ENCODE measurements at regions not wholly inside any gene's neighbourhood (a gene's known extent, or its start where the extent isn't known, plus 50 kb on each side); places are given as distances from the start of the nearest gene placed in this dataset.

- CTCF ChIA-PET = no interaction called here
- DNase-seq (ENCODE audit: extremely low spot score) = no peak
- TF ChIP-seq ELF4 (IDR thresholded peaks at IDR 0.05) = no peak
- no peak for TF ChIP-seq BHLHE40 (IDR thresholded peaks at IDR 0.05; ENCODE audit: borderline replicate concordance)
- TF ChIP-seq LEF1 (IDR thresholded peaks at IDR 0.05; ENCODE audit: borderline replicate concordance) = no peak
- no peak for TF ChIP-seq SUZ12 (IDR thresholded peaks at IDR 0.05)
- no peak for TF ChIP-seq FOXM1 (IDR thresholded peaks at IDR 0.05; ENCODE audit: borderline replicate concordance)
- TF ChIP-seq HDGF (IDR thresholded peaks at IDR 0.05; ENCODE audit: borderline replicate concordance) = no peak
- no peak for TF ChIP-seq ZNF384 (IDR thresholded peaks at IDR 0.05)
- no peak for TF ChIP-seq FOXA1 (IDR thresholded peaks at IDR 0.05)
- no peak for TF ChIP-seq PKNOX1 (IDR thresholded peaks at IDR 0.05)
- POLR2A ChIA-PET = no interaction called here
Measured at GRCh38 chr10:27618906-27619305, 114.8 kb downstream of the RAB18 start.

GRCh38 chr10:27619329-27619728, 115.2 kb downstream of the RAB18 start:
- ChIA-PET POLR2A (no interaction called here), CTCF (no interaction called here)
- TF ChIP-seq L3MBTL2 (conservative IDR thresholded peaks at IDR 0.05) = no peak
- no peak for DNase-seq (ENCODE audit: extremely low spot score)

GRCh38 chr10:27620430-27621397, 116.6 kb downstream of the RAB18 start:
- TF ChIP-seq FOXK2 (IDR thresholded peaks at IDR 0.05) (no peak), ZNF384 (IDR thresholded peaks at IDR 0.05) (no peak), FOXA1 (IDR thresholded peaks at IDR 0.05) (no peak), SUZ12 (IDR thresholded peaks at IDR 0.05) (no peak), PKNOX1 (IDR thresholded peaks at IDR 0.05) (no peak), ELF4 (IDR thresholded peaks at IDR 0.05) (no peak), BHLHE40 (IDR thresholded peaks at IDR 0.05; ENCODE audit: borderline replicate concordance) (no peak), NFRKB (IDR thresholded peaks at IDR 0.05) (no peak), CTBP1 (IDR thresholded peaks at IDR 0.05; ENCODE audit: borderline replicate concordance) (no peak)
- ChIA-PET POLR2A (no interaction called here), CTCF (no interaction called here)
- DNase-seq (ENCODE audit: extremely low spot score) = no peak

- no peak for TF ChIP-seq SP1 (IDR thresholded peaks at IDR 0.05)
- no peak for TF ChIP-seq LEF1 (IDR thresholded peaks at IDR 0.05; ENCODE audit: borderline replicate concordance)
- ChIA-PET CTCF (no interaction called here), POLR2A (no interaction called here)
- no peak for DNase-seq (ENCODE audit: extremely low spot score)
Measured at GRCh38 chr10:27621461-27621860, 117.4 kb downstream of the RAB18 start.

- ChIA-PET POLR2A (no interaction called here), CTCF (interaction anchor here (0.6 kb wide), 1 partner anchor 80 kb away, joined by 3 read pairs; no protein-coding TSS in a partner anchor)
- DNase-seq (ENCODE audit: extremely low spot score) = no peak
- TF ChIP-seq ARNT (IDR thresholded peaks at IDR 0.05) (no peak), FOXK2 (IDR thresholded peaks at IDR 0.05) (no peak), SUZ12 (IDR thresholded peaks at IDR 0.05) (no peak), FOXA1 (IDR thresholded peaks at IDR 0.05) (no peak), HDGF (IDR thresholded peaks at IDR 0.05; ENCODE audit: borderline replicate concordance) (no peak), L3MBTL2 (conservative IDR thresholded peaks at IDR 0.05) (no peak), BHLHE40 (IDR thresholded peaks at IDR 0.05; ENCODE audit: borderline replicate concordance) (no peak), PKNOX1 (IDR thresholded peaks at IDR 0.05) (no peak), NFRKB (IDR thresholded peaks at IDR 0.05) (no peak), ZNF384 (IDR thresholded peaks at IDR 0.05) (no peak), TARDBP (IDR thresholded peaks at IDR 0.05) (no peak), LEF1 (IDR thresholded peaks at IDR 0.05; ENCODE audit: borderline replicate concordance) (no peak), ELF4 (IDR thresholded peaks at IDR 0.05) (no peak), CTBP1 (IDR thresholded peaks at IDR 0.05; ENCODE audit: borderline replicate concordance) (no peak), FOXM1 (IDR thresholded peaks at IDR 0.05; ENCODE audit: borderline replicate concordance) (no peak), SP1 (IDR thresholded peaks at IDR 0.05) (no peak)
Measured at GRCh38 chr10:27622596-27622995, 118.5 kb downstream of the RAB18 start.

Data from HEK293T (cell line).